ENCODE measurements at regions not wholly inside any gene's neighbourhood (a gene's known extent, or its start where the extent isn't known, plus 50 kb on each side); places are given as distances from the start of the nearest gene placed in this dataset.

DNA sequence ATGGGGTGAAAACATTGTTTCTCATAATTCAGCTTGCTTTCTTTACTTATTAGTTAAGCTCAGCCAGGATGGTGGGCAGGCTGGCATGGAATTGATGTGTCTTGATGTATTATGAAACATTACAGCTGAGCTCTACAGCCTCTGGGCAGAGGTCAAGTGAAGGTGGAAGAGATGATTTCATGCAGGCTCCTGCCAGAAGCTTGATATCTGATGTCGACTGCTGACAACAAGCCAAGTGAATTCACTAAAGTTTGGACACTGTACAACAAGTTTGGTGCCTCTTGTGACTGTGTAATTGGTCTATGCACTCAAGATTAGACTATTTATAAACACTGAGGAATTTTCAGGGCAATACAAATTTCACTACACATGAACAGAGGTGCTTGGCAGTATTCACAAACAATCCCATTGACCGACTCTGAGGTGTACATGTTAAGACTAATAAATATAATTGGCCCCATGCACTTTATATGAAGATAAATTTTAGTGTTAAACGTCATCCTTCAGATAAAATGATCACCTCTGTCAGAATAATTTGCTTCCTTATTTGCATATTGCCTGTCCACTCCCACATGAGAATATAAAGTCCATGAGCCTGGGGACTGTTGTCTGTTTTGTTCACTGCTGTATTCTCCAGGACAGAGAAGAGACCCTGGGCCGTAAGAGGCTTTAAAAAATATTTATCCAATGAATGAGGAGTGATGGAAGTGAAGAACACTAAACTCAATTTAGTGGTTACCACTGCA, 612.2 kb downstream of the IQCM start:
- FAIRE-seq: no peak
- WGBS (ENCODE audit: insufficient coverage, insufficient replicate concordance, low lambda C conversion rate, missing lambda C conversion rate): 20% methylated on average over 4 of the region's 4 CpGs
- no TSS peak for BruUV-seq (replicated peaks)

More for the DNA sequence above, 612.2 kb downstream of the IQCM start:
- H3K36me3 ChIP-seq (ENCODE audit: control insufficient read depth in 2 of 2, insufficient read depth in 2 of 2, low read length in 1 of 2): no peaks in the 10 kb centered on the region
- H2AFZ ChIP-seq (ENCODE audit: control insufficient read depth, low read depth, low read length): no peak overlapping the region
- ChIA-PET RAD21 (ENCODE audit: unreplicated experiment) (no interaction called here), CTCF (no interaction called here), SMC1A (ENCODE audit: uncharacterized antibody, unreplicated experiment) (no interaction called here), POLR2A (no interaction called here)
- DNase-seq (ENCODE audit: low read depth, low spot score): no peak
- in situ Hi-C loops (cut with MboI) (no loop called here), intact Hi-C loops (cut with micrococcal nuclease; ENCODE audit: unreplicated experiment) (no loop called here)
- TF ChIP-seq, protein P1, sequence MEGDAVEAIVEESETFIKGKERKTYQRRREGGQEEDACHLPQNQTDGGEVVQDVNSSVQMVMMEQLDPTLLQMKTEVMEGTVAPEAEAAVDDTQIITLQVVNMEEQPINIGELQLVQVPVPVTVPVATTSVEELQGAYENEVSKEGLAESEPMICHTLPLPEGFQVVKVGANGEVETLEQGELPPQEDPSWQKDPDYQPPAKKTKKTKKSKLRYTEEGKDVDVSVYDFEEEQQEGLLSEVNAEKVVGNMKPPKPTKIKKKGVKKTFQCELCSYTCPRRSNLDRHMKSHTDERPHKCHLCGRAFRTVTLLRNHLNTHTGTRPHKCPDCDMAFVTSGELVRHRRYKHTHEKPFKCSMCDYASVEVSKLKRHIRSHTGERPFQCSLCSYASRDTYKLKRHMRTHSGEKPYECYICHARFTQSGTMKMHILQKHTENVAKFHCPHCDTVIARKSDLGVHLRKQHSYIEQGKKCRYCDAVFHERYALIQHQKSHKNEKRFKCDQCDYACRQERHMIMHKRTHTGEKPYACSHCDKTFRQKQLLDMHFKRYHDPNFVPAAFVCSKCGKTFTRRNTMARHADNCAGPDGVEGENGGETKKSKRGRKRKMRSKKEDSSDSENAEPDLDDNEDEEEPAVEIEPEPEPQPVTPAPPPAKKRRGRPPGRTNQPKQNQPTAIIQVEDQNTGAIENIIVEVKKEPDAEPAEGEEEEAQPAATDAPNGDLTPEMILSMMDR (IDR thresholded peaks at IDR 0.05 in 2 of 3, conservative IDR thresholded peaks at IDR 0.05 in 1 of 3; ENCODE audit: control insufficient read depth in 2 of 3, extremely low read depth in 1 of 3, insufficient read depth in 1 of 3, low read depth in 3 of 3, low read length in 3 of 3): no peak
- no peak for TF ChIP-seq FOS (IDR thresholded peaks at IDR 0.05; ENCODE audit: borderline replicate concordance, extremely low read depth, insufficient read length)
- no peak for TF ChIP-seq BHLHE40 (IDR thresholded peaks at IDR 0.05; ENCODE audit: borderline replicate concordance in 1 of 2, low read depth in 2 of 2, low read length in 1 of 2)
- no peak for TF ChIP-seq ZNF217 (IDR thresholded peaks at IDR 0.05)
- TF ChIP-seq, protein P2, sequence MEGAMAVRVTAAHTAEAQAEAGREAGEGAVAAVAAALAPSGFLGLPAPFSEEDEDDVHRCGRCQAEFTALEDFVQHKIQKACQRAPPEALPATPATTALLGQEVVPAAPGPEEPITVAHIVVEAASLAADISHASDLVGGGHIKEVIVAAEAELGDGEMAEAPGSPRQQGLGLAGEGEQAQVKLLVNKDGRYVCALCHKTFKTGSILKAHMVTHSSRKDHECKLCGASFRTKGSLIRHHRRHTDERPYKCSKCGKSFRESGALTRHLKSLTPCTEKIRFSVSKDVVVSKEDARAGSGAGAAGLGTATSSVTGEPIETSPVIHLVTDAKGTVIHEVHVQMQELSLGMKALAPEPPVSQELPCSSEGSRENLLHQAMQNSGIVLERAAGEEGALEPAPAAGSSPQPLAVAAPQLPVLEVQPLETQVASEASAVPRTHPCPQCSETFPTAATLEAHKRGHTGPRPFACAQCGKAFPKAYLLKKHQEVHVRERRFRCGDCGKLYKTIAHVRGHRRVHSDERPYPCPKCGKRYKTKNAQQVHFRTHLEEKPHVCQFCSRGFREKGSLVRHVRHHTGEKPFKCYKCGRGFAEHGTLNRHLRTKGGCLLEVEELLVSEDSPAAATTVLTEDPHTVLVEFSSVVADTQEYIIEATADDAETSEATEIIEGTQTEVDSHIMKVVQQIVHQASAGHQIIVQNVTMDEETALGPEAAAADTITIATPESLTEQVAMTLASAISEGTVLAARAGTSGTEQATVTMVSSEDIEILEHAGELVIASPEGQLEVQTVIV (IDR thresholded peaks at IDR 0.05; ENCODE audit: borderline replicate concordance, partially characterized antibody): no peak
- no peak for TF ChIP-seq IKZF1 (conservative IDR thresholded peaks at IDR 0.05)
- TF ChIP-seq, protein P3, sequence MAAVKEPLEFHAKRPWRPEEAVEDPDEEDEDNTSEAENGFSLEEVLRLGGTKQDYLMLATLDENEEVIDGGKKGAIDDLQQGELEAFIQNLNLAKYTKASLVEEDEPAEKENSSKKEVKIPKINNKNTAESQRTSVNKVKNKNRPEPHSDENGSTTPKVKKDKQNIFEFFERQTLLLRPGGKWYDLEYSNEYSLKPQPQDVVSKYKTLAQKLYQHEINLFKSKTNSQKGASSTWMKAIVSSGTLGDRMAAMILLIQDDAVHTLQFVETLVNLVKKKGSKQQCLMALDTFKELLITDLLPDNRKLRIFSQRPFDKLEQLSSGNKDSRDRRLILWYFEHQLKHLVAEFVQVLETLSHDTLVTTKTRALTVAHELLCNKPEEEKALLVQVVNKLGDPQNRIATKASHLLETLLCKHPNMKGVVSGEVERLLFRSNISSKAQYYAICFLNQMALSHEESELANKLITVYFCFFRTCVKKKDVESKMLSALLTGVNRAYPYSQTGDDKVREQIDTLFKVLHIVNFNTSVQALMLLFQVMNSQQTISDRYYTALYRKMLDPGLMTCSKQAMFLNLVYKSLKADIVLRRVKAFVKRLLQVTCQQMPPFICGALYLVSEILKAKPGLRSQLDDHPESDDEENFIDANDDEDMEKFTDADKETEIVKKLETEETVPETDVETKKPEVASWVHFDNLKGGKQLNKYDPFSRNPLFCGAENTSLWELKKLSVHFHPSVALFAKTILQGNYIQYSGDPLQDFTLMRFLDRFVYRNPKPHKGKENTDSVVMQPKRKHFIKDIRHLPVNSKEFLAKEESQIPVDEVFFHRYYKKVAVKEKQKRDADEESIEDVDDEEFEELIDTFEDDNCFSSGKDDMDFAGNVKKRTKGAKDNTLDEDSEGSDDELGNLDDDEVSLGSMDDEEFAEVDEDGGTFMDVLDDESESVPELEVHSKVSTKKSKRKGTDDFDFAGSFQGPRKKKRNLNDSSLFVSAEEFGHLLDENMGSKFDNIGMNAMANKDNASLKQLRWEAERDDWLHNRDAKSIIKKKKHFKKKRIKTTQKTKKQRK (IDR thresholded peaks at IDR 0.05; ENCODE audit: low read depth, low read length): no peak
- no peak for TF ChIP-seq MXI1 (IDR thresholded peaks at IDR 0.05; ENCODE audit: low read depth, low read length)
- no peak for TF ChIP-seq NRF1 (conservative IDR thresholded peaks at IDR 0.05; ENCODE audit: low read depth, low read length)
- no peaks in the 10 kb centered on the region for H3K79me2 ChIP-seq (ENCODE audit: control insufficient read depth, insufficient read depth, low read length)
- no peaks in the 10 kb centered on the region for H3K27me3 ChIP-seq (replicated peaks in 1 of 2; ENCODE audit: control insufficient read depth in 2 of 2, insufficient read depth in 2 of 2, low read length in 1 of 2)
- H3K9me3 ChIP-seq (replicated peaks; ENCODE audit: control insufficient read depth, insufficient read depth, low read length): no peaks in the 10 kb centered on the region
- no peak overlapping the region for H3K9ac ChIP-seq (ENCODE audit: control insufficient read depth, insufficient read depth, low read length)
- H3K4me3 ChIP-seq: no peak overlapping the region
- no peak overlapping the region for H3K4me2 ChIP-seq (ENCODE audit: control insufficient read depth, insufficient read depth)
- H4K20me1 ChIP-seq (ENCODE audit: control insufficient read depth, insufficient read depth): no peaks in the 10 kb centered on the region
- no peaks in the 10 kb centered on the region for H3K4me1 ChIP-seq (ENCODE audit: control insufficient read depth, insufficient read depth, low read length)
- ATAC-seq: no peak
- no peak overlapping the region for H3K27ac ChIP-seq (ENCODE audit: control insufficient read depth, insufficient read depth)

All from GM12878 (cell line).